ENCODE measurements at regions not wholly inside any gene's neighbourhood (a gene's known extent, or its start where the extent isn't known, plus 50 kb on each side); places are given as distances from the start of the nearest gene placed in this dataset.

- Mint-ChIP-seq H3K4me1 (no peaks in the 10 kb centered on the region), H3K4me3 (no peak overlapping the region), H3K27ac (no peak overlapping the region), H3K9me3 (ENCODE audit: insufficient read depth) (no peaks in the 10 kb centered on the region), H3K27me3 (no peaks in the 10 kb centered on the region)
- no peak overlapping the region for H3K9ac ChIP-seq (ENCODE audit: low read length)
- no peak overlapping the region for H2AFZ ChIP-seq (ENCODE audit: insufficient read depth, low read depth, low read length, poor library complexity, severe bottlenecking)
- no peaks in the 10 kb centered on the region for H3K9me3 ChIP-seq (ENCODE audit: control extremely low read depth in 1 of 3, control insufficient read depth in 2 of 3, insufficient read depth in 1 of 3, low read length in 2 of 3)
- no peak for TF ChIP-seq CTCF (IDR thresholded peaks at IDR 0.05)
- TF ChIP-seq EZH2 (IDR thresholded peaks at IDR 0.05; ENCODE audit: borderline replicate concordance, insufficient read depth, low read depth, low read length, poor library complexity, severe bottlenecking), result no peak
- DNase-seq, result no peak
- no peak overlapping the region for H3K27ac ChIP-seq (ENCODE audit: low read length in 2 of 2)
- POLR2A ChIA-PET, result no interaction called here
- no peaks in the 10 kb centered on the region for H3K79me2 ChIP-seq (ENCODE audit: control insufficient read depth, insufficient read depth, low read length)
- intact Hi-C loops (cut with micrococcal nuclease), result no loop called here
- no peaks in the 10 kb centered on the region for H3K36me3 ChIP-seq (replicated peaks in 1 of 2; ENCODE audit: control extremely low read depth in 1 of 2, control insufficient read depth in 1 of 2, extremely low read depth in 1 of 2, insufficient read depth in 2 of 2, low read length in 1 of 2)
- H3K27me3 ChIP-seq (replicated peaks in 1 of 4; ENCODE audit: control extremely low read depth in 1 of 4, control insufficient read depth in 3 of 4, insufficient read depth in 4 of 4, low read length in 3 of 4), result no peaks in the 10 kb centered on the region
- no CpG with 5 or more reads among the region's 4 CpGs for WGBS (ENCODE audit: insufficient coverage)
- H4K20me1 ChIP-seq (ENCODE audit: control insufficient read depth, insufficient read depth, low read length, poor library complexity, severe bottlenecking), result no peaks in the 10 kb centered on the region
- ATAC-seq (ENCODE audit: low read depth), result no peak
- no peaks in the 10 kb centered on the region for H3K4me1 ChIP-seq (ENCODE audit: control insufficient read depth in 2 of 2, insufficient read depth in 2 of 2, low read length in 2 of 2)
- CTCF ChIA-PET, result no interaction called here
- H3K4me3 ChIP-seq (ENCODE audit: control extremely low read depth in 1 of 5, extremely low read depth in 1 of 5, insufficient read depth in 1 of 5, low read depth in 2 of 5, low read length in 4 of 5), result no peak overlapping the region
- H3K4me2 ChIP-seq (replicated peaks; ENCODE audit: low read depth, low read length, poor library complexity, severe bottlenecking), result no peak overlapping the region
Measured at GRCh38 chrX:138866643-138867042, 155.1 kb upstream of the FGF13 start.

- no peaks in the 10 kb centered on the region for H3K79me2 ChIP-seq (ENCODE audit: control insufficient read depth, insufficient read depth, low read length)
- POLR2A ChIA-PET, result no interaction called here
- no peaks in the 10 kb centered on the region for H3K36me3 ChIP-seq (replicated peaks in 1 of 2; ENCODE audit: control extremely low read depth in 1 of 2, control insufficient read depth in 1 of 2, extremely low read depth in 1 of 2, insufficient read depth in 2 of 2, low read length in 1 of 2)
- DNase-seq (no peak), ATAC-seq (ENCODE audit: low read depth) (no peak)
- no peaks in the 10 kb centered on the region for H3K9me3 Mint-ChIP-seq (ENCODE audit: insufficient read depth)
- H3K4me3 ChIP-seq (ENCODE audit: control extremely low read depth in 1 of 5, extremely low read depth in 1 of 5, insufficient read depth in 1 of 5, low read depth in 2 of 5, low read length in 4 of 5), result no peak overlapping the region
- no peak overlapping the region for H3K4me2 ChIP-seq (replicated peaks; ENCODE audit: low read depth, low read length, poor library complexity, severe bottlenecking)
- no peak overlapping the region for H3K9ac ChIP-seq (ENCODE audit: low read length)
- intact Hi-C loops (cut with micrococcal nuclease), result no loop called here
- WGBS (ENCODE audit: insufficient coverage), result 94% methylated on average over 6 of the region's 6 CpGs
- H3K4me3 Mint-ChIP-seq, result no peak overlapping the region
- CTCF ChIA-PET, result no interaction called here
- no peak overlapping the region for H2AFZ ChIP-seq (ENCODE audit: insufficient read depth, low read depth, low read length, poor library complexity, severe bottlenecking)
- H4K20me1 ChIP-seq (ENCODE audit: control insufficient read depth, insufficient read depth, low read length, poor library complexity, severe bottlenecking), result no peaks in the 10 kb centered on the region
- TF ChIP-seq CTCF (IDR thresholded peaks at IDR 0.05) (no peak), EZH2 (IDR thresholded peaks at IDR 0.05; ENCODE audit: borderline replicate concordance, insufficient read depth, low read depth, low read length, poor library complexity, severe bottlenecking) (no peak)
- H3K27me3 Mint-ChIP-seq, result no peaks in the 10 kb centered on the region
- no peaks in the 10 kb centered on the region for H3K27me3 ChIP-seq (replicated peaks in 1 of 4; ENCODE audit: control extremely low read depth in 1 of 4, control insufficient read depth in 3 of 4, insufficient read depth in 4 of 4, low read length in 3 of 4)
- H3K4me1 ChIP-seq (ENCODE audit: control insufficient read depth in 2 of 2, insufficient read depth in 2 of 2, low read length in 2 of 2), result no peaks in the 10 kb centered on the region
- H3K27ac Mint-ChIP-seq, result no peak overlapping the region
- H3K4me1 Mint-ChIP-seq, result no peaks in the 10 kb centered on the region
- H3K9me3 ChIP-seq (ENCODE audit: control extremely low read depth in 1 of 3, control insufficient read depth in 2 of 3, insufficient read depth in 1 of 3, low read length in 2 of 3), result no peaks in the 10 kb centered on the region
- H3K27ac ChIP-seq (ENCODE audit: low read length in 2 of 2), result no peak overlapping the region
Measured at GRCh38 chrX:138865093-138865649, 153.7 kb upstream of the FGF13 start.
